NCI-H2196 treated with DMSO at 0.1 percent for 48 hours (cell line): ENCODE measurements at regions not wholly inside any gene's neighbourhood (a gene's known extent, or its start where the extent isn't known, plus 50 kb on each side); places are given as distances from the start of the nearest gene placed in this dataset.
"Not testable (repeated sequence)": the region's sequence is repeated elsewhere in the genome, so short reads cannot be mapped to it uniquely, and the experiment has no call there.

Experiments
- DNase-seq: peaks from one replicate; lab custom pipeline; 2025; ENCODE audit not compliant: unreplicated experiment; lab: John Stamatoyannopoulos, UW

GRCh38 chr12:20105943-20106342, 262.4 kb upstream of the PDE3A start:
- no peak for DNase-seq

GRCh38 chr12:20109676-20110075, 258.7 kb upstream of the PDE3A start:
- no peak for DNase-seq

GRCh38 chr12:20115371-20115770, 253.0 kb upstream of the PDE3A start:
- DNase-seq: not testable (repeated sequence)

- DNase-seq: no peak
These were observed 248.5 kb upstream of the PDE3A start for GRCh38 chr12:20119596-20120402.

GRCh38 chr12:20120403-20120725, 248.0 kb upstream of the PDE3A start:
- DNase-seq: no peak

GRCh38 chr12:20122274-20122673, 246.1 kb upstream of the PDE3A start:
- DNase-seq: no peak

GRCh38 chr12:20123465-20123864, 244.9 kb upstream of the PDE3A start:
- DNase-seq: no peak

- DNase-seq: no peak
These were observed 243.0 kb upstream of the PDE3A start for GRCh38 chr12:20125276-20125798.

GRCh38 chr12:20126601-20127000, 241.7 kb upstream of the PDE3A start:
- no peak for DNase-seq

GRCh38 chr12:20127413-20127812, 240.9 kb upstream of the PDE3A start:
- DNase-seq: no peak

- no peak for DNase-seq
These were observed 239.4 kb upstream of the PDE3A start for GRCh38 chr12:20128928-20129327.

GRCh38 chr12:20132818-20133217, 235.5 kb upstream of the PDE3A start:
- DNase-seq: no peak

- DNase-seq: no peak
These were observed 233.7 kb upstream of the PDE3A start for GRCh38 chr12:20134652-20135051.

GRCh38 chr12:20140751-20141150, 227.6 kb upstream of the PDE3A start:
- no peak for DNase-seq

GRCh38 chr12:20142316-20142715, 226.0 kb upstream of the PDE3A start:
- no peak for DNase-seq

GRCh38 chr12:20142956-20143355, 225.4 kb upstream of the PDE3A start:
- DNase-seq: no peak

GRCh38 chr12:20144341-20144740, 224.0 kb upstream of the PDE3A start:
- no peak for DNase-seq

- DNase-seq: no peak
These were observed 220.1 kb upstream of the PDE3A start for GRCh38 chr12:20148241-20148640.

- DNase-seq: no peak
These were observed 217.4 kb upstream of the PDE3A start for GRCh38 chr12:20150835-20151422.

GRCh38 chr12:20154052-20154451, 214.3 kb upstream of the PDE3A start:
- no peak for DNase-seq

GRCh38 chr12:20155374-20155773, 213.0 kb upstream of the PDE3A start:
- DNase-seq: no peak

- DNase-seq: not testable (repeated sequence)
These were observed 207.4 kb upstream of the PDE3A start for GRCh38 chr12:20160899-20161298.
